NOMO-1 treated with dmso at 0.1 percent for 144 hours (cell line): ENCODE measurements at regions not wholly inside any gene's neighbourhood (a gene's known extent, or its start where the extent isn't known, plus 50 kb on each side); places are given as distances from the start of the nearest gene placed in this dataset.

Experiments used
- DNase-seq: peaks from one replicate; lab custom pipeline; 2025; ENCODE audit not compliant: unreplicated experiment; lab: John Stamatoyannopoulos, UW

GRCh38 chr6:168384045-168385036 is 56.6 kb upstream of the SMOC2 start:
- no peak for DNase-seq

GRCh38 chr6:168385037-168385759 is 55.8 kb upstream of the SMOC2 start:
- no peak for DNase-seq

DNA sequence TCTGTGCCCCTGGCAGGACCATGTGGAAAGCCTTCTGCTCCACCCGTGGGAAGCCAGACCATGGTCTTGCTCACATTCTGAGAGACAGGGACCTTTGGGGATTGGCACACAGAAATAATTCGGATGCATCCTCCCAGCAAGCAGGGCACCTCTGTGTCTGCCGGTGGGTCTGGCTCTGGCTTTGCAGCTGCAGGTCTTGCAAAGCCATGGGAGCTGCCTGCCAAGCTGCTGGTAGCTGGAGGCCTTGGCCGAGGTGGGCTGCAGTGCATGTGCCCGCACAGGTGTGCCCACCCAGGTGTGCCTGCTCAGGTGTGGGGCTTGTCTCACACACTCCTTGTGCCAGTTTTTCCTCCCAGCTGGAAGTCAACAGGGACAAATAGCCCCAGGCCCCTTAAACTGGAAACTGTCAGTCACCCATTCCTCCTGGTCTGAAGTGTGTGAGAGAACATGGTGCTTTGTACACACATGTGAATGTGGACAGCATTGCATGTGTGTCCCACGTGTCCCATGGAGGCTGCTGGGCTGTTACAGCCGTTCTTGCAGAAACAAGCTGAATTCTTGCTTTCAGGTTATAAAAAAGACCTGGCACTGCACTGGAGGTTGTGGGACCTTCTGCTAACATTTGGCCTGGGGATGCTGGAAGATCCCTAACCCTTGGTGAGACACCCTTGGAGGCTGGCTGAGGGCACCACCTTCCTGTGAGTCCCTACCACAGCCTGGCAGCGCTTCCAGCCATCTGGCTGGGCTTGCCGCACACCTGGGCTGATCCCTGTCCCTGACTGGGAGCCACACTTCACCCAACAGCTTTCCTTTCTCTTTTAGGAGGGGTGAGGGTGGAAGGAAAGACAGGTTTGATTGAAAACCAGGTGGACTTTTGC is 54.9 kb upstream of the SMOC2 start:
- no peak for DNase-seq

- no peak for DNase-seq
Observed at GRCh38 chr6:168386973-168387372, 54.0 kb upstream of the SMOC2 start.

GRCh38 chr6:168387426-168387825 is 53.6 kb upstream of the SMOC2 start:
- no peak for DNase-seq

GRCh38 chr6:168387911-168388310 is 53.1 kb upstream of the SMOC2 start:
- DNase-seq = no peak

DNA sequence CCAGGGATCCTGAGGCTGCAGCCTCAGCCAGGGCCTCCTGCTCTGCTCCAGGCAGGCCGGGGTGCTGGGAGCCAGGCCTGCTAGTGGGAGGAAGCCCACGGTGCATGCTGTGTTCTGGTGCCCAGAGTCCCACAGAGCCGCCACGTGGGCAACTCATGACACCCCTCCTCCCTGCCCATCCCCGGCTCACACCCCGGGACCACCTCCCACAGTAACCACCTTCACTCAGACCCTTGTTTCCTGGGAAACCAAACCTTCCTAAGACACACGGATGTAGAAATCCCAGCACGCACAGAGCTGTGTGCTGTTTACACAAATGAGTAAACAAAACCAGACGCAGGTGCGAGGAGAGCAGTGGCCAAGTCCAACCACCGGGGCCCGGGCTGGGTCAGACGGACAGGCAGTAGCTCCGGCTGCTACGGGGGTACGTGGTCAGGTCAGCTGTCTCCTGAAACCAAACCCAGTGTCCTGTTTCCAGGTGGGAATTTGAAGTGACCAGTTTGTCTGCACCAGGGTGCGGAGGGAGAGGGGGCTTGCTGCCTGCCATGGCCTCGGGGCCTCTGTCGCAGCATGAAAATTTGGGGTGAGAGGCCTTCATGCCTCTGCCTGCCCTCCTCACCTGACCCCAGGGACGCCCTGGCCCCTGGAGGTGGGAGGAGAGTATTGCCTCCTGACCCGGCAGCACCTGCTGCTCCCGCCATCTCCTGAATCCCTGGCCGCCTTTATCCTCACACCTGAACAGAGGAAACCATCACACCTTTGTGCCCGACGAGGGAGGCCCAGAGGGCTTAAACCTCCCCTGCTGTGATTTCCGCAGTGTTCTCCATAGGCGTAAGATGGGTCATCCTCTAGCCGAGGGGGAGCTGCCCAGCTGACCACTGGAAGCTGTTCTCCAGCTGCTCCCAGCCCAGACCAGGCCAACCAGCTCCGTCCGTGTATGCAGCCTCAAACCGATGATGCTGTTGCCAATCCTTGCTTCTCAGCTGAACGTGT is 52.0 kb upstream of the SMOC2 start:
- DNase-seq = no peak

- DNase-seq = no peak
Observed at GRCh38 chr6:168390749-168391420, 50.1 kb upstream of the SMOC2 start.
